ENCODE measurements at regions not wholly inside any gene's neighbourhood (a gene's known extent, or its start where the extent isn't known, plus 50 kb on each side); places are given as distances from the start of the nearest gene placed in this dataset.

DNA sequence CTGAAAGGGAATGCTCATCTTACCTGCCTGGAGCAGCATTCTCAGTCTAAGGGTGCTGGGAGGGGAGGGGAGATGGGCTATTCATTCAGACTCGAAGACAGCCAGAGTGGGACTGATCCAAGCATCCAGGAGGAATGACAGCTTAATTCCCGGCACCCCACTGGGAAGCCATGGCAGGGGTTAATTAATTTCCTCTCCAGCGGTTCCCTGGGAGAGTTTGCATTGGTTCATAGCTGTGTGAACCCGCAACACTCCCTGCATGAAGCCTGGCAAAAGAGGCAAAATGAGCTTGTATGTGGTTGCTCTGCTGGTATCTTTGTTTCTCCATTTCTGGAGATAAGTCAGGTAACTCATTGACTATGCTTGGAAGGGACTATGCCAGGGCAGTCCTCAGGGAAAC, 401.0 kb upstream of the SLC24A2 start:
- CTCF ChIA-PET: no interaction called here
- POLR2A ChIA-PET: no interaction called here
- H3K4me1 Mint-ChIP-seq: no peaks in the 10 kb centered on the region
- H3K27me3 ChIP-seq (ENCODE audit: insufficient read depth, low read length, poor library complexity, severe bottlenecking): no peaks in the 10 kb centered on the region
- no peak overlapping the region for H3K4me3 ChIP-seq (ENCODE audit: low read length)
- H3K36me3 Mint-ChIP-seq: peaks cover 0 to under 1% (median 0%) of the 10 kb centered on the region in 3 donors
- no peaks in the 10 kb centered on the region for H3K36me3 ChIP-seq (ENCODE audit: insufficient read depth, low read length)
- H3K27ac ChIP-seq (ENCODE audit: low read depth, low read length): no peak overlapping the region
- peaks cover 2 to 5% of the 10 kb centered on the region in 2 donors for H3K27me3 Mint-ChIP-seq
- no peak overlapping the region for H3K4me3 Mint-ChIP-seq
- no peak overlapping the region for H3K27ac Mint-ChIP-seq
- no peak for DNase-seq
- H3K9me3 Mint-ChIP-seq: peaks cover 0 to 3% (median 2%) of the 10 kb centered on the region in 5 donors
- no peaks in the 10 kb centered on the region for H3K9me3 ChIP-seq (ENCODE audit: low read length)
- H3K4me1 ChIP-seq (ENCODE audit: insufficient read depth, low read length): no peaks in the 10 kb centered on the region

DNA sequence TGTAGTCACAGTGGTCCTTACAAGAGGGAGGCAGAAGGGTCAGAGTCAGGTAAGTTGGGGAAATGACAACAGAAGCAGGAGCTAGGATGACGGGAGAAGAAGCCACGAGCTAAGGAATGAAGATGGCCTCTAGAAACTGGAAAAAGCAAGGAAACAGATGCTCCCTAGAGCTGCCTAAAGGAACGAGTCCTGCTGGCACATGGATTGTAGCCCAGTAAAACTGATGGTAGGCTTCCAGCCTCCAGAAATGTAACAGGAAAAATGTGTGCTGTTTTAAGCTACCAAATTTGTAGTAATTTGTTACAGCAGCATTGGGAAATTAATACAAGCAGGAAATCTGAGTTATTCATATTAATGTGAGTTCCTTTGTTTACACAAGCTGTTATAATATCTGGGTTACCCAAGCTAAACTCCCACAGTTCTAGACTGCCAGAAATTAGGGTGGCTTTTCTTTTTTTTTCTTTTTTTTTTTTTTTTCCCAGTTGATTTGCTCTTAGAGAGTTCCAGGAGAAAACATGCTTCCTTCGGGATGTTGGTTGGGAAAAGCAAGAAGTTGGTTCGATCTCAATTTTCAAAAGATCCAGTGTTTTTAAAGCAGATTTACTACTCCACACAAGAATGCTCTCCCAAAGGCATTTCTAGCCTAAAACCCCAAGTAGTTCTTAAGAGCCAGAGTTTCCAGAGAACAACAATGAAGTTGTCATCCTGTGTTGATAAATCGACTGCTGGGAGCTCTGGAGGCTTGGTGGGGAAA, 400.0 kb upstream of the SLC24A2 start:
- CTCF ChIA-PET: no interaction called here
- H3K9me3 Mint-ChIP-seq: no peaks in the 10 kb centered on the region
- H3K4me3 ChIP-seq (ENCODE audit: low read length): no peak overlapping the region
- no peak overlapping the region for H3K27ac ChIP-seq (ENCODE audit: low read depth, low read length)
- no peak for DNase-seq
- no peaks in the 10 kb centered on the region for H3K27me3 ChIP-seq (ENCODE audit: insufficient read depth, low read length, poor library complexity, severe bottlenecking)
- H3K27me3 Mint-ChIP-seq: peaks cover 2 to 5% of the 10 kb centered on the region in 2 donors
- POLR2A ChIA-PET: no interaction called here
- H3K27ac Mint-ChIP-seq: no peak overlapping the region
- no peaks in the 10 kb centered on the region for H3K4me1 ChIP-seq (ENCODE audit: insufficient read depth, low read length)
- peaks cover 0 to 2% (median 0%) of the 10 kb centered on the region in 3 donors for H3K36me3 Mint-ChIP-seq
- no peaks in the 10 kb centered on the region for H3K4me1 Mint-ChIP-seq
- H3K9me3 ChIP-seq (ENCODE audit: low read length): no peaks in the 10 kb centered on the region
- H3K4me3 Mint-ChIP-seq: no peak overlapping the region
- H3K36me3 ChIP-seq (ENCODE audit: insufficient read depth, low read length): no peaks in the 10 kb centered on the region

DNA sequence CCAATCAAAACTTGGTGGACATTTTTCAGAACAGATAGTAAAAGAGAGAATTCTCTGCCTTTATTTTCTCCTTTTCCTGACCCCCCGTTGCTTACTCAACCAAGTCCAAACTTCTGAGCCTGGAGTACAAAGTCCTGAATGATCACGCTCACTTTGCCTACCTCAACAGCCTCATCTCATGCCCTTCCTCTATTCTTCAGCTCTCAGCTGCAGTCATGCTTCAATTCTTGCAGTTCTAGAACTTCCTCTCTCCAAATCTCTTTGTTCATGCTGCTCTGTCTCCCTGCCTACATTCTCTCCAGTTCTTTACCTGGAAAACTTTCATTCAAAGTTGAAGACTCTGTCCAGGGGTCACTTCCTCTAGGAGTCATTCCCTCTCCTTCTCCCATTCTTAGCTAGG, 398.5 kb upstream of the SLC24A2 start:
- H3K4me1 ChIP-seq (ENCODE audit: insufficient read depth, low read length): no peaks in the 10 kb centered on the region
- ChIA-PET POLR2A (no interaction called here), CTCF (no interaction called here)
- no peak overlapping the region for H3K27ac Mint-ChIP-seq
- H3K27me3 ChIP-seq (ENCODE audit: insufficient read depth, low read length, poor library complexity, severe bottlenecking): no peaks in the 10 kb centered on the region
- peaks cover 2 to 5% of the 10 kb centered on the region in 2 donors for H3K27me3 Mint-ChIP-seq
- H3K4me3 ChIP-seq (ENCODE audit: low read length): no peak overlapping the region
- no peak overlapping the region for H3K4me3 Mint-ChIP-seq
- peaks cover 0 to 2% (median 0%) of the 10 kb centered on the region in 5 donors for H3K9me3 Mint-ChIP-seq
- H3K36me3 ChIP-seq (ENCODE audit: insufficient read depth, low read length): no peaks in the 10 kb centered on the region
- peaks cover 0 to 2% (median 0%) of the 10 kb centered on the region in 3 donors for H3K36me3 Mint-ChIP-seq
- DNase-seq: no peak
- H3K27ac ChIP-seq (ENCODE audit: low read depth, low read length): no peak overlapping the region
- no peaks in the 10 kb centered on the region for H3K9me3 ChIP-seq (ENCODE audit: low read length)
- H3K4me1 Mint-ChIP-seq: no peaks in the 10 kb centered on the region

DNA sequence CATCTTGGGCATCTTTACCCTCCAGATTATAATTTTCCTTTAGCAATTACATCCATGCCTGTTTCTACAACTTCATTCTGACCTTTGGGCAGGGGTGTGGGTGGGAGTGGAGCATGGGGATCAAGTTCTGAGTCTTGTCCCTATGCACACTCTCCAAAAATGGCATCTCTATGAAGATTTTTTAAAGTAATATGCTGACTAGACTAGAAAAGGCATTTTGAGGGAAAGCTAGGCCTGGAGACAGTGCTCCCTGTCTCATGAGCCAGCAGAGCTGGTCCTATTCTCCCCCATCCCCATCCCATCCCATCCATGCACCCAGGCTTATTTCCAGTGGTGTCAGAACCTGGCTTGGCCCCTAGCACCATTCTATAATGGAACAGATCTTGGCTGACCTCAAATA, 398.0 kb upstream of the SLC24A2 start:
- H3K9me3 ChIP-seq (ENCODE audit: low read length): no peaks in the 10 kb centered on the region
- H3K4me3 ChIP-seq (ENCODE audit: low read length): no peak overlapping the region
- H3K9me3 Mint-ChIP-seq: peaks cover 0 to 2% (median 0%) of the 10 kb centered on the region in 5 donors
- no peak overlapping the region for H3K27ac Mint-ChIP-seq
- H3K27me3 Mint-ChIP-seq: peaks cover 2 to 5% of the 10 kb centered on the region in 2 donors
- no peaks in the 10 kb centered on the region for H3K27me3 ChIP-seq (ENCODE audit: insufficient read depth, low read length, poor library complexity, severe bottlenecking)
- no peaks in the 10 kb centered on the region for H3K36me3 ChIP-seq (ENCODE audit: insufficient read depth, low read length)
- CTCF ChIA-PET: no interaction called here
- POLR2A ChIA-PET: no interaction called here
- H3K4me1 Mint-ChIP-seq: peaks cover under 1 to 2% (median 1%) of the 10 kb centered on the region in 3 donors
- H3K4me3 Mint-ChIP-seq: no peak overlapping the region
- H3K4me1 ChIP-seq (ENCODE audit: insufficient read depth, low read length): no peaks in the 10 kb centered on the region
- peaks cover 0 to 2% (median 0%) of the 10 kb centered on the region in 3 donors for H3K36me3 Mint-ChIP-seq
- no peak overlapping the region for H3K27ac ChIP-seq (ENCODE audit: low read depth, low read length)
- DNase-seq: no peak

DNA sequence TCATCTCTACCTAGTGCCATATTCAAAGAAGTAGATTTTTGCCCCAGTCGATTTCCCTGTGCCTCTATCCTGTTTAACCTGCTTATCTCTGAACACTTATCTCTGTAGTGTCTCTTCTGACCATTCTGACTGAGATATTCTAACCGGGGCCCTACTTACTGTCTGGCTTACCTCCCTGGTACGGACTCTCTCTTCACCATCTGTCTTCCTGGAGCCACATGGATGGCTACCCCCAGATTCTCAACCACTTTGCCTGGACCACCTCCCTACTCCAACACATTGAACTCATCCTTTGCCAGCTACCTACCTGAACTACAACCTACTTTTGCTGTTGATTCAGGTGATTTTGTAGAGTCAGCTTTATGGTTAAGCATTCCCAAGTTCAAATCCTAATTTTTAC, 397.4 kb upstream of the SLC24A2 start:
- H3K36me3 ChIP-seq (ENCODE audit: insufficient read depth, low read length): no peaks in the 10 kb centered on the region
- H3K9me3 ChIP-seq (ENCODE audit: low read length): no peaks in the 10 kb centered on the region
- no peak overlapping the region for H3K27ac ChIP-seq (ENCODE audit: low read depth, low read length)
- H3K27me3 ChIP-seq (ENCODE audit: insufficient read depth, low read length, poor library complexity, severe bottlenecking): no peaks in the 10 kb centered on the region
- ChIA-PET POLR2A (no interaction called here), CTCF (no interaction called here)
- Mint-ChIP-seq H3K27me3 (peaks cover 2 to 5% of the 10 kb centered on the region in 2 donors), H3K4me3 (no peak overlapping the region), H3K9me3 (peaks cover 0 to 2% (median 0%) of the 10 kb centered on the region in 5 donors), H3K36me3 (peaks cover 0 to 2% (median 0%) of the 10 kb centered on the region in 3 donors), H3K4me1 (peaks cover 5 to 7% (median 6%) of the 10 kb centered on the region in 3 donors), H3K27ac (no peak overlapping the region)
- no peak for DNase-seq
- H3K4me3 ChIP-seq (ENCODE audit: low read length): no peak overlapping the region
- H3K4me1 ChIP-seq (ENCODE audit: insufficient read depth, low read length): no peaks in the 10 kb centered on the region

DNA sequence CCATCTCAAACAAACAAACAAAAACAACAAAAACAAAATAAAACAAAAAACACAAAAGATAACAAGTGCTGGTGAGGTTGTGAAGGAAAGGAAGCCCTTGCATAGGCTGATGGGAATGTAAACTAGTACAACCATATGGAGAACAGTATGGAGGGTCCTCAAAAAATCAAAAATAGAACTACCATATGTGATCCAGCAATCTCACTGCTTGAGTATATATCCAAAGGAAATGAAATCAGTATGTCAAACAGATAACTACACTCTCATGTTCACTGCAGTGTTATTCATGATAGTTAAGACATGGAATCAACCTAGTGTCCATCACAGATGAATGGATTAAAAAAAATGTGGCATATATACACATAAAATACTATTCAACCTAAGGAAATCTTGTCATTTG, 395.7 kb upstream of the SLC24A2 start:
- Histone ChIP-seq H3K4me3 (ENCODE audit: low read length) (no peak overlapping the region), H3K27me3 (ENCODE audit: insufficient read depth, low read length, poor library complexity, severe bottlenecking) (no peaks in the 10 kb centered on the region), H3K4me1 (ENCODE audit: insufficient read depth, low read length) (no peaks in the 10 kb centered on the region), H3K27ac (ENCODE audit: low read depth, low read length) (no peak overlapping the region), H3K9me3 (ENCODE audit: low read length) (no peaks in the 10 kb centered on the region), H3K36me3 (ENCODE audit: insufficient read depth, low read length) (no peaks in the 10 kb centered on the region)
- Mint-ChIP-seq H3K9me3 (peaks cover 0 to 2% (median 0%) of the 10 kb centered on the region in 5 donors), H3K27ac (no peak overlapping the region), H3K27me3 (peaks cover 2 to 5% of the 10 kb centered on the region in 2 donors), H3K4me3 (no peak overlapping the region), H3K4me1 (peaks cover 5 to 8% (median 6%) of the 10 kb centered on the region in 3 donors), H3K36me3 (peaks cover 0 to 3% (median 2%) of the 10 kb centered on the region in 3 donors)
- CTCF ChIA-PET: no interaction called here
- no peak for DNase-seq
- POLR2A ChIA-PET: no interaction called here

DNA sequence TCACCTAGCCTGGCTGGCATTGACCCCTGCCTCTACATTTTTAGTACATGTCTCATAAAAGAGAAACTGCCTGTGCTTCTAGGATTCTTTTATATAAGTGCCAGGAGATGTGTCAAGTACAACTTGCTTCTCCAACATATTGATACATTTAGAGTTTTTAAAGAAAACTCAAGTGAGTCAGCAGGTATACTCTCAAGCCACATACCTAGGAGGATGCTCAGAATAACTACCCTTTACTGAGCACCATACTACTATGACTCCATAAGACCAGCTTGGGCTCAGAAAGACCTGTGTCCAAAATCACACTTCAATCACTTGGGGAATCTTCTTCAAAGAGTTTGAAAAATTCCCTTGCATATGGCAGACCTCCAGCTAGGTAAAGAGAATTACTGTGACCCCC, 389.8 kb upstream of the SLC24A2 start:
- Mint-ChIP-seq H3K4me1 (peaks cover 5 to 9% (median 8%) of the 10 kb centered on the region in 3 donors), H3K36me3 (peaks cover 0 to 3% (median 1%) of the 10 kb centered on the region in 3 donors), H3K9me3 (peaks cover 0 to 2% (median 0%) of the 10 kb centered on the region in 5 donors), H3K27me3 (peaks cover 2 to 16% of the 10 kb centered on the region in 2 donors), H3K27ac (no peak overlapping the region), H3K4me3 (no peak overlapping the region)
- no peaks in the 10 kb centered on the region for H3K4me1 ChIP-seq (ENCODE audit: insufficient read depth, low read length)
- H3K27me3 ChIP-seq (ENCODE audit: insufficient read depth, low read length, poor library complexity, severe bottlenecking): no peaks in the 10 kb centered on the region
- ChIA-PET POLR2A (no interaction called here), CTCF (no interaction called here)
- no peak for DNase-seq
- no peaks in the 10 kb centered on the region for H3K36me3 ChIP-seq (ENCODE audit: insufficient read depth, low read length)
- no peak overlapping the region for H3K4me3 ChIP-seq (ENCODE audit: low read length)
- H3K9me3 ChIP-seq (ENCODE audit: low read length): no peaks in the 10 kb centered on the region
- H3K27ac ChIP-seq (ENCODE audit: low read depth, low read length): no peak overlapping the region

DNA sequence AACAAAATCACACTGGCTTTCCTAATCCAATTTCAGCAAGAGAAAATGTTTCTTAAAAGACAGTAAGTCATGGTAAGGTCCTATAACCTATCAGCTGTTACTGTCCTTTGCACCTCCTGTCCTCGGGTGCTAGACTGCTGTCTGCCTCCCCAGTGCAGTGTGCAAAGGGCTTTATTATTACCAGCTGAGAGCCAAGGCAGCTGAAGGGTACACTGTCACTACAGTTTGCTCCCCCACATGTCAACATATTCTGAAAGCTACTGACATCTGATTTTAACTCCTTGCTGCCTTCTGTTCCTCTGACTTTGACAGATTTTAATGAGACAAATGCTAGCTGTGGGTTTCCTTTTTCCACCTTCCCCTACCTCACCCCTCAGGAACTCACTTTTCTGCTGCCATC, 389.4 kb upstream of the SLC24A2 start:
- peaks cover 0 to 2% (median 0%) of the 10 kb centered on the region in 5 donors for H3K9me3 Mint-ChIP-seq
- CTCF ChIA-PET: no interaction called here
- Histone ChIP-seq H3K9me3 (ENCODE audit: low read length) (no peaks in the 10 kb centered on the region), H3K27ac (ENCODE audit: low read depth, low read length) (no peak overlapping the region), H3K27me3 (ENCODE audit: insufficient read depth, low read length, poor library complexity, severe bottlenecking) (no peaks in the 10 kb centered on the region), H3K36me3 (ENCODE audit: insufficient read depth, low read length) (no peaks in the 10 kb centered on the region), H3K4me3 (ENCODE audit: low read length) (no peak overlapping the region), H3K4me1 (ENCODE audit: insufficient read depth, low read length) (no peaks in the 10 kb centered on the region)
- peaks cover 2 to 16% of the 10 kb centered on the region in 2 donors for H3K27me3 Mint-ChIP-seq
- no peak overlapping the region for H3K4me3 Mint-ChIP-seq
- H3K36me3 Mint-ChIP-seq: peaks cover 0 to 3% (median 1%) of the 10 kb centered on the region in 3 donors
- DNase-seq: no peak
- no peak overlapping the region for H3K27ac Mint-ChIP-seq
- POLR2A ChIA-PET: no interaction called here
- H3K4me1 Mint-ChIP-seq: peaks cover 5 to 9% (median 8%) of the 10 kb centered on the region in 3 donors
